HEK293T (cell line): ENCODE measurements at regions not wholly inside any gene's neighbourhood (a gene's known extent, or its start where the extent isn't known, plus 50 kb on each side); places are given as distances from the start of the nearest gene placed in this dataset.

Experiments
- BHLHE40 ChIP-seq: fragments of 450-650 bp; IDR thresholded peaks from 2 replicates; pipeline ENCODE4 v1.6.1; 2016; ENCODE audit warnings: mild to moderate bottlenecking, moderate library complexity, borderline replicate concordance
- L3MBTL2 ChIP-seq: fragments of 450-650 bp; conservative IDR thresholded peaks from 2 replicates; pipeline ENCODE4 v1.6.1; 2016; ENCODE audit warnings: mild to moderate bottlenecking
- NFRKB ChIP-seq: fragments of 450-650 bp; IDR thresholded peaks from 2 replicates; pipeline ENCODE4 v1.6.1; 2016; ENCODE audit warnings: mild to moderate bottlenecking, moderate library complexity
- SUZ12 ChIP-seq: fragments of 450-650 bp; IDR thresholded peaks from 2 replicates; pipeline ENCODE4 v1.6.1; 2016; ENCODE audit warnings: mild to moderate bottlenecking

- TF ChIP-seq L3MBTL2 = no peak
- TF ChIP-seq BHLHE40 = no peak
- no peak for TF ChIP-seq SUZ12
- no peak for TF ChIP-seq NFRKB
Measured at GRCh38 chr1:182261655-182262054, 129.9 kb downstream of the GLUL start.
